Type B pancreatic cell (in vitro differentiated cells): ENCODE measurements at regions not wholly inside any gene's neighbourhood (a gene's known extent, or its start where the extent isn't known, plus 50 kb on each side); places are given as distances from the start of the nearest gene placed in this dataset.

Experiments
- DNase-seq: peaks from one replicate; pipeline ENCODE4 v3.0.0; 2021; ENCODE audit warnings: mixed read lengths; ENCODE audit not compliant: unreplicated experiment; ENCODE audit errors: extremely low spot score
- H3K27ac Mint-ChIP-seq: 2 replicates; pipeline ENCODE4 v1.8.0; 2021; ENCODE audit warnings: mild to moderate bottlenecking, mixed read lengths
- H3K27me3 Mint-ChIP-seq: 2 replicates; pipeline ENCODE4 v1.8.0; 2021; ENCODE audit warnings: mixed read lengths
- H3K36me3 Mint-ChIP-seq: 2 replicates; pipeline ENCODE4 v1.8.0; 2021; ENCODE audit warnings: mixed read lengths
- H3K4me1 Mint-ChIP-seq: one replicate; pipeline ENCODE4 v1.8.0; 2021; ENCODE audit warnings: mixed read lengths; ENCODE audit not compliant: unreplicated experiment
- H3K4me3 Mint-ChIP-seq: 2 replicates; pipeline ENCODE4 v1.8.0; 2021; ENCODE audit warnings: mild to moderate bottlenecking, mixed read lengths
- H3K9me3 Mint-ChIP-seq: 2 replicates; pipeline ENCODE4 v1.8.0; 2021; ENCODE audit warnings: mixed read lengths
- CTCF ChIP-seq: fragments of 200-600 bp; sonication (generic); conservative IDR thresholded peaks from 2 replicates; pipeline ENCODE4 v1.5.0; 2021; ENCODE audit warnings: antibody characterized with exemption, mild to moderate bottlenecking

DNA sequence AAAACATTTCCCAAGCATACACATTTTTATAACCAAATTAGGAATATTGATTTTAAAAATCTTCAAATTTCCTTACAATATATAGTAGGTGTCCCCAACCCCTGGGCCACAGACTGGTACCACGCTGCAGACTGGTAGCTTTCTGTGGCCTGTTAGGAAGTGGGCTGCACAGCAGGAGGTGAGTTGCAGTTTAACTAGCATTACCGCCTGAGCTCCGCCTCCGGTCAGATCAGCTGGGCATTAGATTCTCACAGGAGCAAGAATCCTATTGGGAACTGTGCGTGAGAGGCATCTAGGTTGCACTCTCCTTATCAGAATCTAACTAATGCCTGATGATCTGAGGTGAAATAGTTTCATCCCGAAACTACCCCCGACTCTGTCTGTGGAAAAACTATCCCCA lies 62.1 kb downstream of the ZWINT start:
- no peaks in the 10 kb centered on the region for H3K27me3 Mint-ChIP-seq

GRCh38 chr10:56296618-56297017 lies 64.4 kb downstream of the ZWINT start:
- no peak overlapping the region for H3K4me3 Mint-ChIP-seq
- DNase-seq: no peak
- no peaks in the 10 kb centered on the region for H3K27me3 Mint-ChIP-seq
- no peak for TF ChIP-seq CTCF
- H3K36me3 Mint-ChIP-seq: no peaks in the 10 kb centered on the region
- H3K27ac Mint-ChIP-seq: no peak overlapping the region
- no peaks in the 10 kb centered on the region for H3K9me3 Mint-ChIP-seq
- no peaks in the 10 kb centered on the region for H3K4me1 Mint-ChIP-seq

More for the DNA sequence above, 62.1 kb downstream of the ZWINT start:
- H3K9me3 Mint-ChIP-seq: no peaks in the 10 kb centered on the region
- H3K36me3 Mint-ChIP-seq: no peaks in the 10 kb centered on the region
- no peaks in the 10 kb centered on the region for H3K4me1 Mint-ChIP-seq
- no peak for TF ChIP-seq CTCF
- DNase-seq: no peak
- H3K4me3 Mint-ChIP-seq: no peak overlapping the region
- H3K27ac Mint-ChIP-seq: no peak overlapping the region

DNA sequence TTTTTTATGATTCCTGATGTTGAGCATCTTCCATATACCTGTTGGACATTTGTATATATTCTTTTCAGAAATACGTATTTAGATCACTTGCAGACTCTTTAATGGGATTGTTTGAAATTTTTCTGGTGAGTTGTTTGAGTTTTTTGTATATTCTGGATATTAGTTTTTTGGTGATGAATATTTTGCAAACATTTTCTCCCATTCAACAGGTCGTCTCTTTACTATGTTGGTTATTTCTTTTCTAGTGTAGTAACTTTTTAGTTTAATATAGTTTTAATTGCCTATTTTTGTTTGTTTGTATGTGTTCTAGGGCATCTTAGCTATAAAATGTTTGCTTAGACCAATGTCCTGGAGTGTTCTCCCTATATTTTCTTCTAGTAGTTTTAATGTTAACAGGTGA lies 72.7 kb downstream of the ZWINT start:
- no peaks in the 10 kb centered on the region for H3K36me3 Mint-ChIP-seq
- H3K4me3 Mint-ChIP-seq: no peak overlapping the region
- H3K9me3 Mint-ChIP-seq: no peaks in the 10 kb centered on the region
- TF ChIP-seq CTCF: no peak
- no peaks in the 10 kb centered on the region for H3K4me1 Mint-ChIP-seq
- no peak for DNase-seq
- H3K27me3 Mint-ChIP-seq: no peaks in the 10 kb centered on the region
- H3K27ac Mint-ChIP-seq: no peak overlapping the region

DNA sequence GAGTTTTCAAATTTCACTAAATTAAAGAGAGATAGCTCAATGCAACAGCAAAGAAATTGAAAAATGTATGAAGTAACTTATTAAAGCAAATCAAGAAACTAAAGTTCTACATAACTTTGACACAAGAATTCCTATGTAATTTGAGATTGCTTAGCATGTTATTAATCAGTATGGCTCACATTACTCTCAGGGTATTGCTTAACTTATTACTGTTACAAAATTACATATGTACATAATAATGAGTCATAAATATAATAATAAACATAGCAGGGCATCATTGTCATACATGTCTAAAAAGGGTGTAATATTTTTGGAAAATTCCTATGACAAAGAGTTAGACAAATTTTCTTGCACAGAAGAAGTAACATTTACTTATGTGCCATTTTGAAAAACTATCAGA lies 75.0 kb downstream of the ZWINT start:
- no peak for DNase-seq
- Mint-ChIP-seq H3K27me3 (no peaks in the 10 kb centered on the region), H3K9me3 (no peaks in the 10 kb centered on the region), H3K4me3 (no peak overlapping the region), H3K36me3 (no peaks in the 10 kb centered on the region), H3K4me1 (no peaks in the 10 kb centered on the region), H3K27ac (no peak overlapping the region)
- no peak for TF ChIP-seq CTCF

GRCh38 chr10:56279270-56279669 lies 81.8 kb downstream of the ZWINT start:
- no peak for TF ChIP-seq CTCF
- DNase-seq: no peak
- Mint-ChIP-seq H3K27me3 (no peaks in the 10 kb centered on the region), H3K9me3 (no peaks in the 10 kb centered on the region), H3K4me1 (no peaks in the 10 kb centered on the region), H3K27ac (no peak overlapping the region), H3K36me3 (no peaks in the 10 kb centered on the region), H3K4me3 (no peak overlapping the region)

DNA sequence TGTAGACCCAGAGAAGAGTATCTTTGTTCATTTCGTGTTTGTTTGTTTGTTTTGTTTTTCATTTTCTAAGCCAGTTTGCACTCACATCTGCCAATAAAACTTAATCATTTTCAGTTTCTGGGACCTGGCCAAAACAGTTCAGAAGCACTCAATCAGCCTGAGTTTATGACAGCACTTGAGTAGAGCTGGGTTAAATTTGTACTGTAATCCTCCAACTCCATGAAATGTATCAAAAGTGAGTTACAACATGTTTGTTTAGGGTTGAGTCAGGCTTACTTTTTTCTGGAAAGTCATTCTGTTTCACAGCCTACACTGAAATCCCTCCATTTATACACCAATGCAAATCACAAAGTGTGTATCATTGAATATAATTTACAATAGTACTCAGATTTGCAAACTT lies 91.9 kb downstream of the ZWINT start:
- TF ChIP-seq CTCF: no peak
- no peaks in the 10 kb centered on the region for H3K4me1 Mint-ChIP-seq
- no peak for DNase-seq

More for the DNA sequence above, 91.9 kb downstream of the ZWINT start:
- Mint-ChIP-seq H3K27me3 (peaks cover 3% of the 10 kb centered on the region), H3K36me3 (no peaks in the 10 kb centered on the region), H3K27ac (no peak overlapping the region), H3K9me3 (no peaks in the 10 kb centered on the region), H3K4me3 (no peak overlapping the region)
